SH-SY5Y (cell line): ENCODE measurements at regions not wholly inside any gene's neighbourhood (a gene's known extent, or its start where the extent isn't known, plus 50 kb on each side); places are given as distances from the start of the nearest gene placed in this dataset.

Source experiments
- GATA2 ChIP-seq: IDR thresholded peaks from 2 replicates; pipeline ENCODE4 v1.6.1; 2011; ENCODE audit warnings: mild to moderate bottlenecking, low read depth, low read length
- GATA3 ChIP-seq: IDR thresholded peaks from 2 replicates; pipeline ENCODE4 v1.6.1; 2011; ENCODE audit warnings: low read depth, mild to moderate bottlenecking, low read length, moderate library complexity

DNA sequence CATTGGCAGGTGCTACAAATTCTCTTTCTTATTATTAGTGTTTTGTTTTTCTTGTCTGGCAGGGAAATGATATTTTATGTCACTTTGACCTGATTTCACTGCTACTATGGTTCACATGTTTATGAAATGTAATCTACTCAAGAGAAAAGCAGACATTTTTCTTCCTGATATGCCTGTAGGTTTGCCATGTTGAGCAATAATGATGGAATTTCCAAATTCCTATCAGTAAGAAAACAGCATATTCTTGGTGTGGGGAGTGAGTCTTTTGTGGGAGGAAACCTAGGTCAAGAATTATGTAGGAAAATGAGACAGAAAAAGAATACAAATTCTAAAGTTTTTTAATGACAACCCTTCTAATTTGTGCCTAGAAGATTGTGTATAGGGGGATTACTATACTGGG, 356.4 kb downstream of the SLC4A3 start:
- TF ChIP-seq GATA3, result no peak
- no peak for TF ChIP-seq GATA2
